GM23338 (cell line): ENCODE measurements at regions not wholly inside any gene's neighbourhood (a gene's known extent, or its start where the extent isn't known, plus 50 kb on each side); places are given as distances from the start of the nearest gene placed in this dataset.

Experiments
- ATAC-seq: fragments of 200-7000 bp; cut with Tn5 transposase; 3 replicates; pipeline ENCODE4 v1.9.1; 2020
- DNase-seq: peaks from one replicate; pipeline ENCODE4 v3.0.0-alpha.2; 2015; ENCODE audit warnings: low spot score
- H2AFZ ChIP-seq: fragments of 200-600 bp; sonication (generic); 2 replicates; pipeline ENCODE4 v1.8.0; 2016; ENCODE audit warnings: antibody characterized with exemption, mild to moderate bottlenecking, moderate library complexity
- H3F3A ChIP-seq: fragments of 200-600 bp; sonication (generic); replicated peaks from 2 replicates; pipeline ENCODE4 v1.8.0; 2017; ENCODE audit warnings: antibody characterized with exemption, mixed run types, low read depth
- H3K27ac ChIP-seq: fragments of 200-600 bp; sonication (generic); 2 replicates; pipeline ENCODE4 v1.6.1; 2016; ENCODE audit warnings: low read depth
- H3K27me3 ChIP-seq: fragments of 200-600 bp; sonication (generic); 2 replicates; pipeline ENCODE4 v1.8.0; 2016; ENCODE audit warnings: mild to moderate bottlenecking, mixed run types, moderate library complexity; ENCODE audit not compliant: insufficient read depth
- H3K36me3 ChIP-seq: fragments of 200-600 bp; sonication (generic); 2 replicates; pipeline ENCODE4 v1.8.0; 2016; ENCODE audit warnings: mild to moderate bottlenecking; ENCODE audit not compliant: insufficient read depth
- H3K4me1 ChIP-seq: fragments of 200-600 bp; sonication (generic); 2 replicates; pipeline ENCODE4 v1.8.0; 2016; ENCODE audit warnings: mild to moderate bottlenecking, moderate library complexity; ENCODE audit not compliant: insufficient read depth
- H3K4me2 ChIP-seq: fragments of 200-600 bp; sonication (generic); 2 replicates; pipeline ENCODE4 v1.7.1; 2017; ENCODE audit warnings: mixed run types
- H3K4me3 ChIP-seq: fragments of 200-600 bp; sonication (generic); 2 replicates; pipeline ENCODE4 v1.6.1; 2016; ENCODE audit warnings: mixed run types
- H3K79me2 ChIP-seq: fragments of 200-600 bp; sonication (generic); replicated peaks from 2 replicates; pipeline ENCODE4 v1.8.0; 2017; ENCODE audit warnings: mild to moderate bottlenecking; ENCODE audit not compliant: insufficient read depth
- H3K9me2 ChIP-seq: fragments of 200-600 bp; sonication (generic); 2 replicates; pipeline ENCODE4 v1.8.0; 2017; ENCODE audit not compliant: insufficient read depth
- H4K20me1 ChIP-seq: fragments of 200-600 bp; sonication (generic); replicated peaks from 2 replicates; pipeline ENCODE4 v1.8.0; 2017; ENCODE audit warnings: mild to moderate bottlenecking; ENCODE audit not compliant: insufficient read depth
- H3K27ac Mint-ChIP-seq: 2 replicates; pipeline ENCODE4 v1.8.0; 2020; ENCODE audit warnings: inconsistent platforms, mild to moderate bottlenecking, moderate library complexity, mixed read lengths
- H3K27me3 Mint-ChIP-seq: 3 replicates; pipeline ENCODE4 v1.8.0; 2022; ENCODE audit warnings: low read depth, mild to moderate bottlenecking, moderate library complexity, mixed read lengths, inconsistent platforms; ENCODE audit not compliant: insufficient read depth, poor library complexity
- H3K36me3 Mint-ChIP-seq: 3 replicates; pipeline ENCODE4 v1.8.0; 2021; ENCODE audit warnings: low read depth, mild to moderate bottlenecking, inconsistent platforms, moderate library complexity, mixed read lengths
- H3K4me1 Mint-ChIP-seq: 3 replicates; pipeline ENCODE4 v1.8.0; 2020; ENCODE audit warnings: mild to moderate bottlenecking, inconsistent platforms, mixed read lengths
- H3K4me3 Mint-ChIP-seq: 3 replicates; pipeline ENCODE4 v1.8.0; 2021; ENCODE audit warnings: moderate library complexity, mild to moderate bottlenecking, inconsistent platforms, mixed read lengths
- H3K9me3 Mint-ChIP-seq: 3 replicates; pipeline ENCODE4 v1.8.0; 2020; ENCODE audit warnings: moderate library complexity, mild to moderate bottlenecking, inconsistent platforms, mixed read lengths
- CREB1 ChIP-seq: fragments of 250-450 bp; sonication (Bioruptor Pico); IDR thresholded peaks from 2 replicates; pipeline ENCODE4 v1.5.0; 2020; ENCODE audit warnings: low read depth, mild to moderate bottlenecking, moderate library complexity
- EZH2phosphoT487 ChIP-seq: fragments of 200-600 bp; sonication (generic); IDR thresholded peaks from one replicate; pipeline ENCODE4 v1.8.1; 2018; ENCODE audit warnings: antibody characterized with exemption; ENCODE audit not compliant: unreplicated experiment
- NANOG ChIP-seq: IDR thresholded peaks from 2 replicates; pipeline ENCODE4 v1.6.1; 2016; ENCODE audit warnings: antibody characterized with exemption, borderline replicate concordance
- ZNF331 ChIP-seq: fragments of 250-450 bp; sonication (Bioruptor Pico); IDR thresholded peaks from 2 replicates; pipeline ENCODE4 v1.5.0; 2020; ENCODE audit warnings: low read depth, mild to moderate bottlenecking, moderate library complexity
- TF ChIP-seq, protein P1 (sequence below): fragments of 250-450 bp; sonication (Bioruptor Pico); IDR thresholded peaks from 2 replicates; pipeline ENCODE4 v1.5.0; 2020; ENCODE audit warnings: mild to moderate bottlenecking, moderate library complexity

DNA sequence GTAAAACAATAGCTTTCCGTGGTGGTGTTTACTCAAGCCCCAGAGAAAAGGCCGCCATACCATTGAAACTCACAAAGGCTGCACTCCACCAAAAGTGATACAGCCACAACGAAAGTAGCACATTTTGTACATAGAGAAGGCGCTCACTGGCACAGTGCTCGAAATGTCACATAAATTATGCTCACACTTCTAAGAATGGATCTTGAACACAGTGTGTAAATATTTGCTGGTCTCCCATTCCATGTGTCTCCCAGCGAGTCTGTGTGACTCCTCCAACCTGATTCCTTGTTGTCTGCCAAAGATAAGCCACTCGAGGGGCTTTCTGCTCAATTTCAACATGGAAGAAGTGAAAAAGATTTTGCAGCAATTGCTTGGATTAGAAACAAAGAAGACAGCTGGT is 234.0 kb upstream of the VCX3A start (continued):
- TF ChIP-seq NANOG (no peak), ZNF331 (CRISPR knock-in tag) (no peak)
- TF ChIP-seq, protein P1, sequence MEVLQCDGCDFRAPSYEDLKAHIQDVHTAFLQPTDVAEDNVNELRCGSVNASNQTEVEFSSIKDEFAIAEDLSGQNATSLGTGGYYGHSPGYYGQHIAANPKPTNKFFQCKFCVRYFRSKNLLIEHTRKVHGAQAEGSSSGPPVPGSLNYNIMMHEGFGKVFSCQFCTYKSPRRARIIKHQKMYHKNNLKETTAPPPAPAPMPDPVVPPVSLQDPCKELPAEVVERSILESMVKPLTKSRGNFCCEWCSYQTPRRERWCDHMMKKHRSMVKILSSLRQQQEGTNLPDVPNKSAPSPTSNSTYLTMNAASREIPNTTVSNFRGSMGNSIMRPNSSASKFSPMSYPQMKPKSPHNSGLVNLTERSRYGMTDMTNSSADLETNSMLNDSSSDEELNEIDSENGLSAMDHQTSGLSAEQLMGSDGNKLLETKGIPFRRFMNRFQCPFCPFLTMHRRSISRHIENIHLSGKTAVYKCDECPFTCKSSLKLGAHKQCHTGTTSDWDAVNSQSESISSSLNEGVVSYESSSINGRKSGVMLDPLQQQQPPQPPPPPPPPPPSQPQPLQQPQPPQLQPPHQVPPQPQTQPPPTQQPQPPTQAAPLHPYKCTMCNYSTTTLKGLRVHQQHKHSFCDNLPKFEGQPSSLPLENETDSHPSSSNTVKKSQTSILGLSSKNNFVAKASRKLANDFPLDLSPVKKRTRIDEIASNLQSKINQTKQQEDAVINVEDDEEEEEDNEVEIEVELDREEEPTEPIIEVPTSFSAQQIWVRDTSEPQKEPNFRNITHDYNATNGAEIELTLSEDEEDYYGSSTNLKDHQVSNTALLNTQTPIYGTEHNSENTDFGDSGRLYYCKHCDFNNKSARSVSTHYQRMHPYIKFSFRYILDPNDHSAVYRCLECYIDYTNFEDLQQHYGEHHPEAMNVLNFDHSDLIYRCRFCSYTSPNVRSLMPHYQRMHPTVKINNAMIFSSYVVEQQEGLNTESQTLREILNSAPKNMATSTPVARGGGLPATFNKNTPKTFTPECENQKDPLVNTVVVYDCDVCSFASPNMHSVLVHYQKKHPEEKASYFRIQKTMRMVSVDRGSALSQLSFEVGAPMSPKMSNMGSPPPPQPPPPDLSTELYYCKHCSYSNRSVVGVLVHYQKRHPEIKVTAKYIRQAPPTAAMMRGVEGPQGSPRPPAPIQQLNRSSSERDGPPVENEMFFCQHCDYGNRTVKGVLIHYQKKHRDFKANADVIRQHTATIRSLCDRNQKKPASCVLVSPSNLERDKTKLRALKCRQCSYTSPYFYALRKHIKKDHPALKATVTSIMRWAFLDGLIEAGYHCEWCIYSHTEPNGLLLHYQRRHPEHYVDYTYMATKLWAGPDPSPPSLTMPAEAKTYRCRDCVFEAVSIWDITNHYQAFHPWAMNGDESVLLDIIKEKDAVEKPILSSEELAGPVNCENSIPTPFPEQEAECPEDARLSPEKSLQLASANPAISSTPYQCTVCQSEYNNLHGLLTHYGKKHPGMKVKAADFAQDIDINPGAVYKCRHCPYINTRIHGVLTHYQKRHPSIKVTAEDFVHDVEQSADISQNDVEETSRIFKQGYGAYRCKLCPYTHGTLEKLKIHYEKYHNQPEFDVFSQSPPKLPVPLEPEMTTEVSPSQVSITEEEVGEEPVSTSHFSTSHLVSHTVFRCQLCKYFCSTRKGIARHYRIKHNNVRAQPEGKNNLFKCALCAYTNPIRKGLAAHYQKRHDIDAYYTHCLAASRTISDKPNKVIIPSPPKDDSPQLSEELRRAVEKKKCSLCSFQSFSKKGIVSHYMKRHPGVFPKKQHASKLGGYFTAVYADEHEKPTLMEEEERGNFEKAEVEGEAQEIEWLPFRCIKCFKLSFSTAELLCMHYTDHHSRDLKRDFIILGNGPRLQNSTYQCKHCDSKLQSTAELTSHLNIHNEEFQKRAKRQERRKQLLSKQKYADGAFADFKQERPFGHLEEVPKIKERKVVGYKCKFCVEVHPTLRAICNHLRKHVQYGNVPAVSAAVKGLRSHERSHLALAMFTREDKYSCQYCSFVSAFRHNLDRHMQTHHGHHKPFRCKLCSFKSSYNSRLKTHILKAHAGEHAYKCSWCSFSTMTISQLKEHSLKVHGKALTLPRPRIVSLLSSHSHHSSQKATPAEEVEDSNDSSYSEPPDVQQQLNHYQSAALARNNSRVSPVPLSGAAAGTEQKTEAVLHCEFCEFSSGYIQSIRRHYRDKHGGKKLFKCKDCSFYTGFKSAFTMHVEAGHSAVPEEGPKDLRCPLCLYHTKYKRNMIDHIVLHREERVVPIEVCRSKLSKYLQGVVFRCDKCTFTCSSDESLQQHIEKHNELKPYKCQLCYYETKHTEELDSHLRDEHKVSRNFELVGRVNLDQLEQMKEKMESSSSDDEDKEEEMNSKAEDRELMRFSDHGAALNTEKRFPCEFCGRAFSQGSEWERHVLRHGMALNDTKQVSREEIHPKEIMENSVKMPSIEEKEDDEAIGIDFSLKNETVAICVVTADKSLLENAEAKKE (CRISPR knock-in tag), result no peak

DNA sequence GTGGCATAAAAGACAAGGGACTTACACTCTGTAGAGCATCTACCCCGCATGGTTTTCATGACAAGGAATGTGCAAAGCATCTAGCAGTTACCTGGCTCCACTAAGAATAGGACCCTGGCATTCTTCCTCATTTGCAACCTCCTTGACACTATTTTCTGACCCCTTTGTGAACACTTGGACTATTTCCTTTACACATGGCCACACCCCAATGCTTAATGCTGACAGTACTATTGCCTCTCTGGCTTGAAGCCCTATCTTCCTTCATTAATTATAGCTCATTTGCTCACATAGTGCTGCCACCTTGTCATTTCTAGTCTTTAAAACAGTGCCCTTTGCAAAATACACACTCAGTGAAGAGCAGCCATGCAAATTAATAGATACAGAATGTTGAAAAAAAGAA is 226.3 kb upstream of the VCX3A start:
- no peak overlapping the region for H3K27ac Mint-ChIP-seq
- no peaks in the 10 kb centered on the region for H3K27me3 ChIP-seq
- H3K4me3 ChIP-seq, result no peak overlapping the region
- H4K20me1 ChIP-seq, result no peaks in the 10 kb centered on the region
- no peaks in the 10 kb centered on the region for H3K79me2 ChIP-seq
- H3K4me2 ChIP-seq, result no peak overlapping the region
- no peaks in the 10 kb centered on the region for H3K36me3 Mint-ChIP-seq
- DNase-seq, result no peak
- ATAC-seq, result no peak
- no peak overlapping the region for H3K4me3 Mint-ChIP-seq
- H2AFZ ChIP-seq, result no peak overlapping the region
- TF ChIP-seq, protein P1 (CRISPR knock-in tag), result no peak
- TF ChIP-seq EZH2phosphoT487, result no peak
- no peak for TF ChIP-seq NANOG
- no peak for TF ChIP-seq CREB1 (CRISPR knock-in tag)
- H3K9me3 Mint-ChIP-seq, result no peaks in the 10 kb centered on the region
- H3K4me1 Mint-ChIP-seq, result peaks cover 6% of the 10 kb centered on the region; the same call in 1 of the 3 replicates
- no peaks in the 10 kb centered on the region for H3K4me1 ChIP-seq
- no peaks in the 10 kb centered on the region for H3K9me2 ChIP-seq
- H3K36me3 ChIP-seq, result no peaks in the 10 kb centered on the region
- no peak overlapping the region for H3K27ac ChIP-seq
- H3K27me3 Mint-ChIP-seq, result no peaks in the 10 kb centered on the region
- no peaks in the 10 kb centered on the region for H3F3A ChIP-seq
